Testis (tissue), 2 donors: ENCODE measurements at regions not wholly inside any gene's neighbourhood (a gene's known extent, or its start where the extent isn't known, plus 50 kb on each side); places are given as distances from the start of the nearest gene placed in this dataset.

Source experiments
- DNase-seq: peaks from one replicate; pipeline ENCODE4 v3.0.0-alpha.2; 2019
- H3K27ac ChIP-seq, 2 donors: fragments of 200-600 bp; sonication (generic); one replicate each; pipeline ENCODE4 v1.5.1; 2019
- H3K27me3 ChIP-seq: fragments of 200-600 bp; sonication (generic); one replicate; pipeline ENCODE4 v1.5.1; 2019
- H3K36me3 ChIP-seq: fragments of 200-600 bp; sonication (generic); one replicate; pipeline ENCODE4 v1.5.1; 2017; ENCODE audit warnings: low read depth; ENCODE audit errors: missing control alignments
- H3K4me1 ChIP-seq: fragments of 200-600 bp; sonication (generic); one replicate; pipeline ENCODE4 v1.5.1; 2019
- H3K4me3 ChIP-seq, 2 donors: fragments of 200-600 bp; sonication (generic); one replicate each; pipeline ENCODE4 v1.5.1; 2017 to 2019
- H3K9me3 ChIP-seq: fragments of 200-600 bp; sonication (generic); one replicate; pipeline ENCODE4 v1.5.1; 2017
- CTCF ChIP-seq, 3 experiments: fragments of 450-650 bp in 2 of 3; fragments of 200-600 bp in 1 of 3; sonication (generic) in 1 of 3; IDR thresholded peaks; one replicate each; pipeline ENCODE4 v1.5.1; 2016 to 2019; ENCODE audit warnings: antibody characterized with exemption in 3 of 3, mild to moderate bottlenecking in 2 of 3, moderate library complexity in 1 of 3
- POLR2A ChIP-seq: fragments of 450-650 bp; IDR thresholded peaks from one replicate; pipeline ENCODE4 v1.6.1; 2017; ENCODE audit warnings: antibody characterized with exemption, mild to moderate bottlenecking, moderate library complexity
- WGBS, 2 donors: methylation state at CpG; one replicate each; pipeline ENCODE4 v1.1.5; 2018; 5-methylcytosine and 5-hydroxymethylcytosine counted together
- intact Hi-C: fragments of 100-400 bp; cut with DNase I; formaldehyde crosslinking; loops from one replicate; pipeline ENCODE4 v1.15.1; 2023; ENCODE audit warnings: low total_unique reads

DNA sequence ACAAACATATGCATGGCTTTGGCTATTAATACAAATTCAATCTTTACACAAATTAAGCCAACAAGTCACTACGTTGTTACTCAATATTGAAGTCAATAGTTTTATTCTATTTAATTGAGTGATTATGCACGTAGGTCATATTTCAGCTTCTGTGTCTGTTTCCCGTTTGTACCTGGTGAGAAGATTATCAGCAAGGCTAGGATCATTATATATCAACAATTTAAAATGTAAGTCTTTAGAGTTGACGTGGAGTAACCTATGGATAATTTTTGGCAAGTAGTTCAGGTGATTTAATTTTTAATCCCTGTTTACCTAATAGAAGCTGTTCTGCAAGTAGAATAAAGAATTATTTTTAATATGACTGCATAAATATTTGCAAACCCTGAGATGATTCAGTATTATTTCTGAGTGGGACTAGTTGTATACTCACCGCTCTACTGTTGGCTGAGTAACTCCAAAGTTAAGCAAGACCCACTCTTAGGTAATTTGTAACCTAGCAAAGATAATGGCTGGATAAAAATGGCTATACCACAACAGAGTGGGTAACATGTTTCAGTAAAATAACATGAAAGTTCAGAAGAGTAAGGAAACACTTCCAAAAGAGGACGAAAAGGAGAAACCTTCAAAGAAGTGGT, 161.0 kb downstream of the HGF start:
- Histone ChIP-seq H3K4me3 (no peak overlapping the region), H3K27me3 (no peaks in the 10 kb centered on the region), H3K4me1 (no peaks in the 10 kb centered on the region), H3K9me3 (no peaks in the 10 kb centered on the region), H3K27ac (no peak overlapping the region), H3K36me3 (no peaks in the 10 kb centered on the region)
- intact Hi-C loops, result no loop called here
- DNase-seq, result no peak
- TF ChIP-seq POLR2A (no peak), CTCF (IDR thresholded peaks at IDR 0.05) (no peak)
- WGBS, 2 donors, result 92 to 93% methylated on average over 6 of the region's 6 CpGs

DNA sequence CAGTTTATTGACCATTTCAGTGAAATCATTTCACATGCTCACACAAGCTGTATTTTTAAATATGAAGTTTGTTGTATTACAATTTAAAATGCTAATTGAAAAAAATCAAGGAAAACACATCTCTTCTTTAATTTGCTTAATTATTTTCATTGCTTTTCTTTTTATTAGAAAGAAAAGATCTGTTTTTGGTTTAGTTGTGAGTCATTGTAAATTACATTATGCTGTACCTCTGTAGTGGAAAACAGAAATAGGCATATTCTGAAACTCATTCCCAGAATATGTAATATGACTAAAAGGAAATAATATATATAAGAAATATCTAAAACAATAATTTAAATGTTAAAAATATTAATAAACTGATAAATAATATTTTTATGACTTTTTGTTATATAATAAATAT, 161.9 kb downstream of the HGF start:
- Histone ChIP-seq H3K36me3 (no peaks in the 10 kb centered on the region), H3K27ac (no peak overlapping the region), H3K27me3 (no peaks in the 10 kb centered on the region), H3K4me1 (no peaks in the 10 kb centered on the region), H3K9me3 (no peaks in the 10 kb centered on the region), H3K4me3 (no peak overlapping the region)
- no peak for DNase-seq
- TF ChIP-seq POLR2A (no peak), CTCF (IDR thresholded peaks at IDR 0.05) (no peak)
- intact Hi-C loops, result no loop called here

- H3K9me3 ChIP-seq, result no peaks in the 10 kb centered on the region
- 81 to 89% methylated on average over 3 of the region's 3 CpGs for WGBS, 2 donors
- no peak overlapping the region for H3K4me3 ChIP-seq
- H3K4me1 ChIP-seq, result no peaks in the 10 kb centered on the region
- no peaks in the 10 kb centered on the region for H3K27me3 ChIP-seq
- TF ChIP-seq CTCF (IDR thresholded peaks at IDR 0.05), result no peak
- TF ChIP-seq POLR2A, result no peak
- no peak for DNase-seq
- no peaks in the 10 kb centered on the region for H3K36me3 ChIP-seq
- intact Hi-C loops, result no loop called here
- no peak overlapping the region for H3K27ac ChIP-seq
These were observed 163.6 kb downstream of the HGF start for GRCh38 chr7:81606078-81606863.

- H3K4me3 ChIP-seq, result no peak overlapping the region
- H3K27ac ChIP-seq, result no peak overlapping the region
- TF ChIP-seq POLR2A (no peak), CTCF (IDR thresholded peaks at IDR 0.05) (no peak)
- DNase-seq, result no peak
- no peaks in the 10 kb centered on the region for H3K9me3 ChIP-seq
- H3K36me3 ChIP-seq, result no peaks in the 10 kb centered on the region
- 92 to 93% methylated on average over 4 of the region's 4 CpGs for WGBS, 2 donors
- H3K4me1 ChIP-seq, result no peaks in the 10 kb centered on the region
- H3K27me3 ChIP-seq, result no peaks in the 10 kb centered on the region
- intact Hi-C loops, result no loop called here
These were observed 164.4 kb downstream of the HGF start for GRCh38 chr7:81605493-81605892.

DNA sequence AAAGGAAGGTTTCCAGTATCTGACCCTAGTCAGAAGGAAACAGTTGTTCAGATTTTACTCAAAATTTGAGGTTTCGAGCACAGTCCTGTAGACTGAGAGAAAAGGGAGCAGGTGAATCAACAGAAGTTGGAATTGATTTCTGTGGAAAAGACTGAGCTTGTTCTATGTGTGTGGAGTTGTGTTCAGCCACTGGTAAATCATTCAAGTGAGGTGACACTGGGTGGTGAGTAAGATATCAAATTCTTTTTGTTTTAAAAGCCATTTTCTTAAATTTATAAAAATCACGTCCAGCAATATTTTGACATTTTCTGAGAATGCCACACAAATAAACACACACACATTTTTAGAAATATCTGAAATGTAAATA, 165.1 kb downstream of the HGF start:
- no peak overlapping the region for H3K27ac ChIP-seq
- no peaks in the 10 kb centered on the region for H3K9me3 ChIP-seq
- no peak for DNase-seq
- no peak overlapping the region for H3K4me3 ChIP-seq
- H3K36me3 ChIP-seq, result no peaks in the 10 kb centered on the region
- H3K4me1 ChIP-seq, result no peaks in the 10 kb centered on the region
- no peak for TF ChIP-seq CTCF (IDR thresholded peaks at IDR 0.05)
- TF ChIP-seq POLR2A, result no peak
- 68 to 94% methylated on average over 2 of the region's 2 CpGs for WGBS, 2 donors
- intact Hi-C loops, result no loop called here
- H3K27me3 ChIP-seq, result no peaks in the 10 kb centered on the region
